PC-9 (cell line): ENCODE measurements at regions not wholly inside any gene's neighbourhood (a gene's known extent, or its start where the extent isn't known, plus 50 kb on each side); places are given as distances from the start of the nearest gene placed in this dataset.

Source experiments
- BruUV-seq: library from RNA; stranded (reverse); fragments of 400-500 nt; replicated peaks from 2 replicates; lab custom pipeline; 2021; lab: Mats Ljungman, UMichigan
- CTCF ChIA-PET: fragments of 300-600 bp; sonication (Branson Sonifier 250); formaldehyde crosslinking; loops from one replicate; lab custom pipeline; 2022; ENCODE audit warnings: antibody characterized with exemption; lab: Charles Lee
- POLR2A ChIA-PET: fragments of 300-600 bp; sonication (Branson Sonifier 250); formaldehyde crosslinking; loops from one replicate; lab custom pipeline; 2022; ENCODE audit warnings: antibody characterized with exemption; ENCODE audit not compliant: unreplicated experiment; lab: Charles Lee
- DNase-seq, 2 experiments: peaks; one replicate each; pipeline versions ENCODE4 v3.0.0 to v3.0.0-alpha.2; 2015 to 2022; ENCODE audit warnings: mixed read lengths in 1 of 2
- H2AFZ ChIP-seq: fragments of 200-600 bp; sonication (generic); 2 replicates; pipeline ENCODE4 v1.8.1; 2017; ENCODE audit warnings: antibody characterized with exemption
- H3F3A ChIP-seq: fragments of 200-600 bp; sonication (generic); 2 replicates; pipeline ENCODE4 v1.8.1; 2017; ENCODE audit warnings: antibody characterized with exemption, mild to moderate bottlenecking, low read depth; ENCODE audit not compliant: insufficient read depth
- H3K27ac ChIP-seq: fragments of 200-600 bp; sonication (generic); 2 replicates; pipeline ENCODE4 v1.6.1; 2016; ENCODE audit warnings: mixed run types
- H3K27me3 ChIP-seq: fragments of 200-600 bp; sonication (generic); 2 replicates; pipeline ENCODE4 v1.6.1; 2016; ENCODE audit warnings: low read depth, mixed run types; ENCODE audit not compliant: insufficient read depth
- H3K36me3 ChIP-seq: fragments of 200-600 bp; sonication (generic); 2 replicates; pipeline ENCODE4 v1.6.1; 2016; ENCODE audit warnings: low read depth, mixed run types
- H3K4me1 ChIP-seq: fragments of 200-600 bp; sonication (generic); replicated peaks from 2 replicates; pipeline ENCODE4 v1.6.1; 2016; ENCODE audit warnings: mixed run types; ENCODE audit not compliant: insufficient read depth
- H3K4me2 ChIP-seq: fragments of 200-600 bp; sonication (generic); 2 replicates; pipeline ENCODE4 v1.6.1; 2017; ENCODE audit warnings: mixed run types
- H3K4me3 ChIP-seq: fragments of 200-600 bp; sonication (generic); 2 replicates; pipeline ENCODE4 v1.6.1; 2016; ENCODE audit warnings: mixed run types
- H3K79me2 ChIP-seq: fragments of 200-600 bp; sonication (generic); 2 replicates; pipeline ENCODE4 v1.6.1; 2017; ENCODE audit warnings: low read depth, mixed run types
- H3K9me2 ChIP-seq: fragments of 200-600 bp; sonication (generic); 2 replicates; pipeline ENCODE4 v1.8.1; 2017; ENCODE audit warnings: mild to moderate bottlenecking; ENCODE audit not compliant: insufficient read depth
- H3K9me3 ChIP-seq: fragments of 200-600 bp; sonication (generic); 2 replicates; pipeline ENCODE4 v1.8.1; 2016; ENCODE audit warnings: low read depth; ENCODE audit not compliant: insufficient read depth
- H4K20me1 ChIP-seq: fragments of 200-600 bp; sonication (generic); 2 replicates; pipeline ENCODE4 v1.8.1; 2017; ENCODE audit not compliant: insufficient read depth
- EZH2 ChIP-seq: fragments of 200-600 bp; sonication (generic); IDR thresholded peaks from 2 replicates; pipeline ENCODE4 v1.8.0; 2017; ENCODE audit warnings: antibody characterized with exemption, low read depth
- intact Hi-C: fragments of 100-400 bp; cut with micrococcal nuclease; formaldehyde crosslinking; loops from one replicate; pipeline ENCODE4 v1.10.0; 2022; ENCODE audit not compliant: unreplicated experiment
- TF ChIP-seq, protein P1 (sequence below): fragments of 200-600 bp; sonication (generic); conservative IDR thresholded peaks from 2 replicates; pipeline ENCODE4 v1.6.1; 2017; ENCODE audit warnings: mixed run types, antibody characterized with exemption, mild to moderate bottlenecking, moderate library complexity

GRCh38 chr11:80458376-80458775, 1017.5 kb upstream of the TENM4 start:
- no peaks in the 10 kb centered on the region for H3K27me3 ChIP-seq
- 0 out of 2 replicates have a peak, but pooled peaks cover 3% of the 10 kb centered on the region for H3K9me2 ChIP-seq
- H3K9me3 ChIP-seq, result no peaks in the 10 kb centered on the region
- BruUV-seq, result no TSS peak
- ChIA-PET POLR2A (no interaction called here), CTCF (no interaction called here)
- H3K27ac ChIP-seq, result no peak overlapping the region
- no peaks in the 10 kb centered on the region for H3K36me3 ChIP-seq
- no peak overlapping the region; the same call in 1 of the 2 replicates for H2AFZ ChIP-seq
- intact Hi-C loops, result no loop called here
- H3K79me2 ChIP-seq, result no peaks in the 10 kb centered on the region
- no peak overlapping the region for H3K4me3 ChIP-seq
- no peaks in the 10 kb centered on the region for H3F3A ChIP-seq
- H4K20me1 ChIP-seq, result no peaks in the 10 kb centered on the region
- DNase-seq, result no peak
- no peaks in the 10 kb centered on the region for H3K4me1 ChIP-seq
- TF ChIP-seq, protein P1, sequence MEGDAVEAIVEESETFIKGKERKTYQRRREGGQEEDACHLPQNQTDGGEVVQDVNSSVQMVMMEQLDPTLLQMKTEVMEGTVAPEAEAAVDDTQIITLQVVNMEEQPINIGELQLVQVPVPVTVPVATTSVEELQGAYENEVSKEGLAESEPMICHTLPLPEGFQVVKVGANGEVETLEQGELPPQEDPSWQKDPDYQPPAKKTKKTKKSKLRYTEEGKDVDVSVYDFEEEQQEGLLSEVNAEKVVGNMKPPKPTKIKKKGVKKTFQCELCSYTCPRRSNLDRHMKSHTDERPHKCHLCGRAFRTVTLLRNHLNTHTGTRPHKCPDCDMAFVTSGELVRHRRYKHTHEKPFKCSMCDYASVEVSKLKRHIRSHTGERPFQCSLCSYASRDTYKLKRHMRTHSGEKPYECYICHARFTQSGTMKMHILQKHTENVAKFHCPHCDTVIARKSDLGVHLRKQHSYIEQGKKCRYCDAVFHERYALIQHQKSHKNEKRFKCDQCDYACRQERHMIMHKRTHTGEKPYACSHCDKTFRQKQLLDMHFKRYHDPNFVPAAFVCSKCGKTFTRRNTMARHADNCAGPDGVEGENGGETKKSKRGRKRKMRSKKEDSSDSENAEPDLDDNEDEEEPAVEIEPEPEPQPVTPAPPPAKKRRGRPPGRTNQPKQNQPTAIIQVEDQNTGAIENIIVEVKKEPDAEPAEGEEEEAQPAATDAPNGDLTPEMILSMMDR, result no peak
- TF ChIP-seq EZH2, result no peak
- no peak overlapping the region for H3K4me2 ChIP-seq

DNA sequence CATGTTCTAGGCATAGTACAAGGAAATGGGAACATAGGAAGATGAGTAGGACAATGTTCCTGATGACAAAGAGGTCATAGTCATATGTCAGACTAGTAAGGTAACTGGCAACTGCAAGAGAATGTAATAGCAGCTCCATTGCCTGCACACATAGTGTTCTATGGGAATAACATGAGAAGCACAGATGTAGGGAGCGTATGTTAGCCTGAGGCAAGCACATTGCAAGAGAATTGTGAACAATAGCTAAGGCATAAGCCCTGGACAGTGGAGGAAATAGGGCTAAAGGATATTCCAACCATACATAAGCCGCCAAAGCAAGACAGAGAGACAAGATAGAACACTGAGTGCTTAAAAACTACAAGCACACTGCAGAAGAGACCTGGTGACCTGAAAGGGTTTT, 1017.0 kb upstream of the TENM4 start:
- no peaks in the 10 kb centered on the region for H3F3A ChIP-seq
- H2AFZ ChIP-seq, result no peak overlapping the region
- no peaks in the 10 kb centered on the region for H3K27me3 ChIP-seq
- no peaks in the 10 kb centered on the region for H3K79me2 ChIP-seq
- ChIA-PET POLR2A (no interaction called here), CTCF (no interaction called here)
- no peak overlapping the region for H3K4me2 ChIP-seq
- H3K27ac ChIP-seq, result no peak overlapping the region
- no peak overlapping the region for H3K4me3 ChIP-seq
- H3K4me1 ChIP-seq, result no peaks in the 10 kb centered on the region
- H4K20me1 ChIP-seq, result no peaks in the 10 kb centered on the region
- BruUV-seq, result no TSS peak
- H3K9me3 ChIP-seq, result no peaks in the 10 kb centered on the region
- no peak for DNase-seq
- no peaks in the 10 kb centered on the region for H3K36me3 ChIP-seq
- intact Hi-C loops, result no loop called here
- TF ChIP-seq EZH2, result no peak
- TF ChIP-seq, protein P1, result no peak
- 0 out of 2 replicates have a peak, but pooled peaks cover 3% of the 10 kb centered on the region for H3K9me2 ChIP-seq

- CTCF ChIA-PET, result no interaction called here
- TF ChIP-seq EZH2, result no peak
- TF ChIP-seq, protein P1, result no peak
Observed at GRCh38 chr11:80455818-80456217, 1015.0 kb upstream of the TENM4 start.

More at GRCh38 chr11:80455818-80456217, 1015.0 kb upstream of the TENM4 start:
- Histone ChIP-seq H3K27ac (no peak overlapping the region), H2AFZ (no peak overlapping the region), H3K79me2 (no peaks in the 10 kb centered on the region), H4K20me1 (no peaks in the 10 kb centered on the region), H3K9me3 (no peaks in the 10 kb centered on the region; the same call in 1 of the 2 replicates), H3K4me3 (no peak overlapping the region), H3K36me3 (no peaks in the 10 kb centered on the region), H3K27me3 (no peaks in the 10 kb centered on the region), H3K4me2 (no peak overlapping the region), H3K9me2 (no peaks in the 10 kb centered on the region), H3K4me1 (no peaks in the 10 kb centered on the region), H3F3A (no peaks in the 10 kb centered on the region)
- DNase-seq, result no peak
- BruUV-seq, result no TSS peak
- POLR2A ChIA-PET, result no interaction called here
- intact Hi-C loops, result no loop called here
